HepG2 (cell line): ENCODE measurements at regions not wholly inside any gene's neighbourhood (a gene's known extent, or its start where the extent isn't known, plus 50 kb on each side); places are given as distances from the start of the nearest gene placed in this dataset.

Source experiments
- CREB1 ChIP-seq, 2 experiments: fragments of 450-650 bp in 1 of 2; IDR thresholded peaks; 2 replicates each; pipeline ENCODE4 v1.6.1; 2016 to 2017; ENCODE audit warnings: control low read depth in 1 of 2, mild to moderate bottlenecking in 1 of 2, missing compliant biosample characterization in 1 of 2, missing genetic modification characterization in 1 of 2
- GATA4 ChIP-seq: sonication (generic); IDR thresholded peaks from 2 replicates; pipeline ENCODE4 v1.6.1; 2016; ENCODE audit warnings: antibody characterized with exemption, low read depth, borderline replicate concordance
- HMGXB4 ChIP-seq, 2 experiments: sonication (generic) in 1 of 2; formaldehyde crosslinking in 1 of 2; IDR thresholded peaks; 2 replicates each; pipeline versions ENCODE4 v1.4.0 to v1.6.1; 2018 to 2020; ENCODE audit warnings: missing genetic modification reagents in 2 of 2, borderline replicate concordance in 1 of 2, low read depth in 1 of 2, mild to moderate bottlenecking in 1 of 2, missing biosample characterization in 1 of 2
- IRF9 ChIP-seq: sonication (generic); formaldehyde crosslinking; IDR thresholded peaks from 2 replicates; pipeline ENCODE4 v1.8.0; 2022; ENCODE audit warnings: missing genetic modification reagents, mild to moderate bottlenecking, borderline replicate concordance
- ISL2 ChIP-seq: sonication (generic); formaldehyde crosslinking; IDR thresholded peaks from 2 replicates; pipeline ENCODE4 v1.5.0; 2020; ENCODE audit warnings: missing genetic modification reagents
- MAX ChIP-seq: IDR thresholded peaks from 2 replicates; pipeline ENCODE4 v1.6.1; 2012; ENCODE audit warnings: inconsistent platforms
- MLXIP ChIP-seq: sonication (generic); formaldehyde crosslinking; IDR thresholded peaks from 2 replicates; pipeline ENCODE4 v1.9.0; 2021; ENCODE audit warnings: missing genetic modification reagents, borderline replicate concordance
- SALL1 ChIP-seq: sonication (generic); formaldehyde crosslinking; IDR thresholded peaks from 2 replicates; pipeline ENCODE4 v1.8.0; 2022; ENCODE audit warnings: mild to moderate bottlenecking, missing genetic modification reagents
- SRSF4 ChIP-seq: fragments of 200-400 bp; formaldehyde crosslinking; IDR thresholded peaks from one replicate; pipeline ENCODE4 v1.6.1; 2018; ENCODE audit warnings: mild to moderate bottlenecking, low read depth, low read length, moderate library complexity; ENCODE audit not compliant: poor library complexity, severe bottlenecking
- YEATS2 ChIP-seq: sonication (generic); formaldehyde crosslinking; IDR thresholded peaks from 2 replicates; pipeline ENCODE4 v1.4.0; 2020; ENCODE audit warnings: missing genetic modification reagents, borderline replicate concordance
- ZNF10 ChIP-seq: sonication (generic); formaldehyde crosslinking; IDR thresholded peaks from 2 replicates; pipeline ENCODE4 v1.4.0; 2020; ENCODE audit warnings: mild to moderate bottlenecking, low read depth, missing genetic modification reagents, borderline replicate concordance
- ZNF225 ChIP-seq: sonication (generic); formaldehyde crosslinking; IDR thresholded peaks from 2 replicates; pipeline ENCODE4 v1.4.0; 2020; ENCODE audit warnings: mild to moderate bottlenecking, missing genetic modification reagents
- ZNF235 ChIP-seq: sonication (generic); formaldehyde crosslinking; IDR thresholded peaks from 2 replicates; pipeline ENCODE4 v1.8.1; 2023; ENCODE audit warnings: mild to moderate bottlenecking, missing genetic modification reagents, borderline replicate concordance
- ZNF264 ChIP-seq: sonication (generic); formaldehyde crosslinking; IDR thresholded peaks from 2 replicates; pipeline ENCODE4 v1.4.0; 2020; ENCODE audit warnings: missing genetic modification reagents
- ZNF333 ChIP-seq: sonication (generic); formaldehyde crosslinking; IDR thresholded peaks from 2 replicates; pipeline ENCODE4 v1.4.0; 2020; ENCODE audit warnings: mild to moderate bottlenecking, missing genetic modification reagents, borderline replicate concordance
- ZNF501 ChIP-seq: sonication (generic); formaldehyde crosslinking; IDR thresholded peaks from 2 replicates; pipeline ENCODE4 v1.5.1; 2020; ENCODE audit warnings: mild to moderate bottlenecking, moderate library complexity, missing genetic modification reagents
- ZNF574 ChIP-seq: sonication (generic); formaldehyde crosslinking; IDR thresholded peaks from 2 replicates; pipeline ENCODE4 v1.4.0; 2020; ENCODE audit warnings: missing genetic modification reagents
- ZNF660 ChIP-seq: sonication (generic); formaldehyde crosslinking; IDR thresholded peaks from 2 replicates; pipeline ENCODE4 v1.5.1; 2020; ENCODE audit warnings: mild to moderate bottlenecking, low read depth, missing genetic modification reagents, borderline replicate concordance
- ZNF749 ChIP-seq: sonication (generic); formaldehyde crosslinking; IDR thresholded peaks from 2 replicates; pipeline ENCODE4 v1.8.0; 2022; ENCODE audit warnings: mild to moderate bottlenecking, missing genetic modification reagents, moderate library complexity, borderline replicate concordance
- ZNF841 ChIP-seq: sonication (generic); formaldehyde crosslinking; IDR thresholded peaks from 2 replicates; pipeline ENCODE4 v1.8.1; 2023; ENCODE audit warnings: missing genetic modification reagents, borderline replicate concordance

- TF ChIP-seq IRF9 (CRISPR knock-in tag) (peak; percentile 93), GATA4 (peak; percentile 94; the same call in 1 of the 2 replicates), ZNF660 (CRISPR knock-in tag) (no peak), ZNF264 (CRISPR knock-in tag) (peak; percentile 73; the same call in 1 of the 2 replicates), ISL2 (peak; percentile 99), MAX (peak; percentile 89), SALL1 (CRISPR knock-in tag) (peak; percentile 100), HMGXB4 (CRISPR knock-in tag; IDR thresholded peaks at IDR 0.05; ENCODE audit: borderline replicate concordance in 1 of 2, low read depth in 1 of 2) (peak; percentile 66 to 75), YEATS2 (CRISPR knock-in tag) (peak; percentile 77; the same call in 1 of the 2 replicates), ZNF225 (CRISPR knock-in tag) (peak; percentile 43; the same call in 1 of the 2 replicates), SRSF4 (no peak), CREB1 (IDR thresholded peaks at IDR 0.05) (peak; percentile 60), CREB1 (CRISPR knock-in tag; IDR thresholded peaks at IDR 0.05) (peak; percentile 77), ZNF10 (CRISPR knock-in tag) (no peak), ZNF333 (CRISPR knock-in tag) (no peak), ZNF235 (CRISPR knock-in tag) (no peak), ZNF501 (CRISPR knock-in tag) (peak; percentile 51; the same call in 1 of the 2 replicates), ZNF841 (CRISPR knock-in tag) (peak; percentile 63; the same call in 1 of the 2 replicates), ZNF574 (CRISPR knock-in tag) (peak; percentile 89), MLXIP (CRISPR knock-in tag) (peak; percentile 95), ZNF749 (CRISPR knock-in tag) (no peak; the same call in 1 of the 2 replicates)
Observed at GRCh38 chr4:123478859-123479345, 82.3 kb downstream of the SPRY1 start (continued).
